GM12865 (cell line): ENCODE measurements at regions not wholly inside any gene's neighbourhood (a gene's known extent, or its start where the extent isn't known, plus 50 kb on each side); places are given as distances from the start of the nearest gene placed in this dataset.

ENCODE experiments used
- DNase-seq: peaks from one replicate; pipeline ENCODE4 v3.0.0; 2010; ENCODE audit warnings: low read depth
- H3K4me3 ChIP-seq: 2 replicates; pipeline ENCODE4 v1.5.1; 2011; ENCODE audit warnings: mild to moderate bottlenecking, low read depth, low read length, control low read depth
- TF ChIP-seq, protein P1 (sequence below): IDR thresholded peaks from 2 replicates; pipeline ENCODE4 v1.5.1; 2011; ENCODE audit warnings: low read length, control low read depth, low read depth, inconsistent platforms; ENCODE audit not compliant: insufficient read depth; ENCODE audit errors: missing control alignments

DNA sequence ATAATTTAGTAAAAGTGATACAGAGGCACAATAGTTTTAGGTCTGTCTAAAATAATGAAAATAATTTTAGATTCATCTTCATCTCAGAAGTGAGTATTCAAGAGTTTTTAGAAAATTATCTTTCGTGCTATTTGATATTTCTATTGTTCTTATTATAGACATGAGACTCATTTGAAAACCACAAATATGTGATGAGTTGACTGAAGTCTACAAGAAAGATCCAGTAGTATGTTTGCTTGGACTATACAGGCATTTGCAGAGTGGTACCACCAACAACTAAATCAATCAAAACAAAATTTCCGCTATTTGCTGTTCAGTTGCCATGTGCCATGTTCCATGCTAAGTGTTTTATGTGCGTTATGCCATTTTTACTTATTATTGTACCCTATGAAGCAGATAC lies 1318.5 kb downstream of the STIM2 start:
- H3K4me3 ChIP-seq = no peak overlapping the region
- no peak for DNase-seq
- TF ChIP-seq, protein P1, sequence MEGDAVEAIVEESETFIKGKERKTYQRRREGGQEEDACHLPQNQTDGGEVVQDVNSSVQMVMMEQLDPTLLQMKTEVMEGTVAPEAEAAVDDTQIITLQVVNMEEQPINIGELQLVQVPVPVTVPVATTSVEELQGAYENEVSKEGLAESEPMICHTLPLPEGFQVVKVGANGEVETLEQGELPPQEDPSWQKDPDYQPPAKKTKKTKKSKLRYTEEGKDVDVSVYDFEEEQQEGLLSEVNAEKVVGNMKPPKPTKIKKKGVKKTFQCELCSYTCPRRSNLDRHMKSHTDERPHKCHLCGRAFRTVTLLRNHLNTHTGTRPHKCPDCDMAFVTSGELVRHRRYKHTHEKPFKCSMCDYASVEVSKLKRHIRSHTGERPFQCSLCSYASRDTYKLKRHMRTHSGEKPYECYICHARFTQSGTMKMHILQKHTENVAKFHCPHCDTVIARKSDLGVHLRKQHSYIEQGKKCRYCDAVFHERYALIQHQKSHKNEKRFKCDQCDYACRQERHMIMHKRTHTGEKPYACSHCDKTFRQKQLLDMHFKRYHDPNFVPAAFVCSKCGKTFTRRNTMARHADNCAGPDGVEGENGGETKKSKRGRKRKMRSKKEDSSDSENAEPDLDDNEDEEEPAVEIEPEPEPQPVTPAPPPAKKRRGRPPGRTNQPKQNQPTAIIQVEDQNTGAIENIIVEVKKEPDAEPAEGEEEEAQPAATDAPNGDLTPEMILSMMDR = no peak

GRCh38 chr4:28209371-28209924 lies 1348.8 kb downstream of the STIM2 start:
- DNase-seq = no peak
- TF ChIP-seq, protein P1 = no peak
- no peak overlapping the region for H3K4me3 ChIP-seq

- no peak for DNase-seq
- H3K4me3 ChIP-seq = no peak overlapping the region
- TF ChIP-seq, protein P1 = no peak
Measured at GRCh38 chr4:28211676-28212470, 1351.2 kb downstream of the STIM2 start.

GRCh38 chr4:28221536-28221935 lies 1360.9 kb downstream of the STIM2 start:
- no peak for DNase-seq
- TF ChIP-seq, protein P1 = no peak
- H3K4me3 ChIP-seq = no peak overlapping the region

DNA sequence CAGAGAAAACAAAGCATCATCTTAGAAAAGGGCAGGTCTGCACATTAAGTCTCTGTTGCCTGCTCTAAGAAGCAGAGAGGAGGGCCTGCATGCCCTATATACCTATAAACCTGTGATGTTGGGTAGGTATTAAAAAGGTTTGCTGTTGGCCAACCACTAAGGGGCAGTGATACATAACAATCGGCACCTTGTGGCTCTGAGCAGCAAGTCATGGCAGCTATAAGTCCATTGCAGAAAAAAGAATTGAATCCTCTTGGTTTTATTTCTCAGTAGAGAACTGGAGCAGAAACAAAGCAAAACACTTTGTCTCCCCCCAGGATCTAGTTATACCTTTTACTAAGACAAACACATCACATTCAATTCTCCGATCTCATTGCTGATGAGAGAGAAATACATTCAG lies 1364.4 kb downstream of the STIM2 start:
- no peak for DNase-seq
- TF ChIP-seq, protein P1 = no peak
- no peak overlapping the region for H3K4me3 ChIP-seq

DNA sequence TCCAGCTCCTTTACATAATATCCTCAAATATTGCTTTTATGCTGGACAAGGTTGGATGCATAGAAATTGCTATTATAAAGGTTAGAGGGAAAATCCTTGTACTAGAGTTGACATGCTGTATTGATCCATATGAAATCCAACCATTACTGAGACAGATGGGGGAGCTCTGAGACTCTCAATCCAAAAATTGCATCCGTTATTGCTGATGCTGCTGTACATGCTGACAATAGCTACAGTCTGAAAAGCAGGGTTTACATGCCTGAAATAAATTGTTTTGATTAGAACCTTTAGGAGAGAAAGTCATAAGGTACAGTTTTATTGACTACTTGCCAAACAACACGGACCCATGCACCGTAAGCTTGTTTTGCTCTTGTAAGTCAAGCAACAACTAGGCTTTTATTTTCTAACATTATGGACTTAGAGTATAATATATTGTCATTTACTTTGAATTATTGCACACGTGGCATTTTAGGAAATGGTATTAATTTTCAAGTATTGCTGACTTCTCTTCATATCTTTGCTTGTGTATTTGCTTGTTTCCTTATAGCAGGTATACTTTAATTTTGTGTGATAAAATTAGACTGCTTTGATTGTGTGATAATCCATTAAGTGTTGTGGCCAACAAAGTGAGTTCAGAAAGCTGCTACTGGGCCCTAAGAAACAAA lies 1365.2 kb downstream of the STIM2 start:
- H3K4me3 ChIP-seq = no peak overlapping the region
- no peak for DNase-seq
- TF ChIP-seq, protein P1 = no peak
